Spinal cord (tissue), 9 donors: ENCODE measurements at regions not wholly inside any gene's neighbourhood (a gene's known extent, or its start where the extent isn't known, plus 50 kb on each side); places are given as distances from the start of the nearest gene placed in this dataset.
A peak's percentile ranks its signal among the peaks of the same experiment; 100 is the strongest.
"Not testable (repeated sequence)": the region's sequence is repeated elsewhere in the genome, so short reads cannot be mapped to it uniquely, and the experiment has no call there.

ENCODE experiments used
- DNase-seq, 6 donors: peaks; one replicate each; pipeline versions ENCODE4 v3.0.0 to v3.0.0-alpha.2; 2013 to 2015; ENCODE audit warnings: low spot score in 6 of 6, low read depth in 4 of 6
- H3K27ac ChIP-seq: one replicate; pipeline ENCODE4 v1.5.1; 2013; ENCODE audit warnings: low read depth, low read length, control low read depth
- H3K27me3 ChIP-seq: one replicate; pipeline ENCODE4 v1.6.1; 2013; ENCODE audit warnings: low read length; ENCODE audit not compliant: control insufficient read depth, insufficient read depth
- H3K36me3 ChIP-seq: one replicate; pipeline ENCODE4 v1.6.1; 2013; ENCODE audit warnings: low read length; ENCODE audit not compliant: control insufficient read depth, insufficient read depth
- H3K4me1 ChIP-seq: one replicate; pipeline ENCODE4 v1.6.1; 2013; ENCODE audit warnings: low read length; ENCODE audit not compliant: control insufficient read depth, insufficient read depth
- H3K4me3 ChIP-seq: one replicate; pipeline ENCODE4 v1.5.1; 2013; ENCODE audit warnings: low read depth, low read length, control low read depth
- H3K9me3 ChIP-seq: one replicate; pipeline ENCODE4 v1.6.1; 2013; ENCODE audit warnings: low read length; ENCODE audit not compliant: control insufficient read depth, insufficient read depth
- WGBS: methylation state at CpG from one replicate; pipeline ENCODE4 v1.1.5; 2013; ENCODE audit warnings: missing lambda C conversion rate; ENCODE audit not compliant: insufficient coverage; 5-methylcytosine and 5-hydroxymethylcytosine counted together
- donor health status: healthy.

DNA sequence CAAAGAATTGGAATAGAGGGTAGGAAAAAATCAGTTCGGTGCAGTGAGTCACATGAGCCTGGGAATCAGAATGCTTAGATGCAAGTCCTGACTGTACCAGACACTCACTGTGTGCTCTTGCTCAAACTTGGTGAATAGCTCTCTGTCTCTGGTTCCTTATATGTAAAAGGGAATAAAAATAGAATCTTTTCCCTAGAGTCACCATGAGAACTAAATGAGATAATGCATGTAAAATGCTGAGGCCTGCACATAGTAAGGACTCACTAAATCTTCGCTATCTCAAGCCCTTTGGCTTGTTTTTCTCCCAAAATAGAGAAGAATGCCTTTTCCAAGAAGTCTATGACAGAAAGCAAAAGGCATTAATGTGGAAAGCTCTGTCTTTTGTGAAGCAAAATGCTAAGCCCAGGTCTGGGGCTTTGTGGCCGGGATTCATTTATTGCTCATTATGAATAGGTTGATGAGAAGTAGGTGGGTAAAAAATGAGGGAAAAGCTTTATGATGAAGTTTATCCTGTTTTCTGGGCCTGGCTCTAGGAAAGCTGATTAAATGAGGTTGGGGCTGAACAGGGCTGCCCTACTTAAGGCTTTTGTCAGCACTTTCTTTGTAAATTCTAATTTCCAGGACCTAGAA lies 483.3 kb downstream of the DMAC1 start:
- Histone ChIP-seq H3K36me3 (no peaks in the 10 kb centered on the region), H3K4me3 (no peak overlapping the region), H3K9me3 (peaks cover 9% of the 10 kb centered on the region), H3K4me1 (no peaks in the 10 kb centered on the region), H3K27me3 (no peaks in the 10 kb centered on the region), H3K27ac (no peak overlapping the region)
- 86% methylated on average over 2 of the region's 3 CpGs for WGBS
- no peak for DNase-seq

DNA sequence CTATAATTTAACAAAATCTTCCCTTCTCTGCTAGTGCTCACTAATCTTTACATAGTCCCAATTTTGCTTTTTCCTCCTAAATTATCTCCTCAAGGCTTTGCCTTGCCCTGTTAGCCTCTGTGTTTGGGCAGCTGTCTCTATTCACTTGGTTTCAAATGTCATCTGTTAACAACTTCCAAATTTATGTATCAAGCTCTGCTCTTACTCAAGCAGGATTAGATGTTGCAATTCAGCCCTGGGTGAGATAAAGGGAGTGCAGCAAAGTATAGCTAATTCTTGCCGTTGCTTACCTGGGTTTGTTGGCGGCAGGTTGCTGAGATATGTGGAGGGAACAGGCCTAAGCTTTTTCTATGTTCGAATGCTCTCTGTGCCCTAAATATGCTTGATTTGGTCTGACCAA lies 483.8 kb downstream of the DMAC1 start:
- Histone ChIP-seq H3K27ac (no peak overlapping the region), H3K27me3 (no peaks in the 10 kb centered on the region), H3K9me3 (peaks cover 9% of the 10 kb centered on the region), H3K36me3 (no peaks in the 10 kb centered on the region), H3K4me3 (no peak overlapping the region), H3K4me1 (no peaks in the 10 kb centered on the region)
- no peak for DNase-seq
- 92% methylated on average over 3 of the region's 3 CpGs for WGBS

GRCh38 chr9:7315116-7315515 lies 484.5 kb downstream of the DMAC1 start:
- WGBS: 100% methylated on average over 2 of the region's 3 CpGs
- no peaks in the 10 kb centered on the region for H3K27me3 ChIP-seq
- peaks cover 9% of the 10 kb centered on the region for H3K9me3 ChIP-seq
- H3K4me1 ChIP-seq: no peaks in the 10 kb centered on the region
- no peak for DNase-seq
- H3K4me3 ChIP-seq: no peak overlapping the region
- no peak overlapping the region for H3K27ac ChIP-seq
- no peaks in the 10 kb centered on the region for H3K36me3 ChIP-seq

DNA sequence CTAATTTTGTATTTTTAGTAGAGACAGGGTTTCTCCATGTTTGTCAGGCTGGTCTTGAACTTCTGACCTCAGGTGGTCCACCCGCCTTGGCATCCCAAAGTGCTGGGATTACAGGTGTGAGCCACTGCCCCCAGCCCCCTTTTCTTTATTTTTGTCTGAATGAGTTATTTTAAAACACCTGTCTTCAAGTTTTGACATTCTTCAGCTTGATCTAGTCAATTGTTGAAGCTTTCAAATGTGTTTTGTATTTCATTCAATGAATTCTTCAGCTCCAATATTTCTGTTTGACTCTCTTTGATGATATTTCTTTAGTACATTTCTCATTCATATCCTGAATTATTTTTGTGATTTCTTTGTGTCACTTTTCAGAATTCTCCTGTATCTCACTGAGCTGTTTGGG lies 486.2 kb downstream of the DMAC1 start:
- Histone ChIP-seq H3K27ac (no peak overlapping the region), H3K36me3 (no peaks in the 10 kb centered on the region), H3K4me1 (no peaks in the 10 kb centered on the region), H3K9me3 (peaks cover 13% of the 10 kb centered on the region), H3K27me3 (no peaks in the 10 kb centered on the region), H3K4me3 (no peak overlapping the region)
- WGBS: no CpG with 5 or more reads among the region's 1 CpG
- no peak for DNase-seq

- H3K27ac ChIP-seq, H3K4me3 ChIP-seq, DNase-seq, H3K27me3 ChIP-seq, H3K4me1 ChIP-seq, H3K36me3 ChIP-seq: not testable (repeated sequence)
- 100% methylated on average over 1 of the region's 7 CpGs for WGBS
- peaks cover 13% of the 10 kb centered on the region for H3K9me3 ChIP-seq
These were observed 490.5 kb downstream of the DMAC1 start for GRCh38 chr9:7309051-7309450.

DNA sequence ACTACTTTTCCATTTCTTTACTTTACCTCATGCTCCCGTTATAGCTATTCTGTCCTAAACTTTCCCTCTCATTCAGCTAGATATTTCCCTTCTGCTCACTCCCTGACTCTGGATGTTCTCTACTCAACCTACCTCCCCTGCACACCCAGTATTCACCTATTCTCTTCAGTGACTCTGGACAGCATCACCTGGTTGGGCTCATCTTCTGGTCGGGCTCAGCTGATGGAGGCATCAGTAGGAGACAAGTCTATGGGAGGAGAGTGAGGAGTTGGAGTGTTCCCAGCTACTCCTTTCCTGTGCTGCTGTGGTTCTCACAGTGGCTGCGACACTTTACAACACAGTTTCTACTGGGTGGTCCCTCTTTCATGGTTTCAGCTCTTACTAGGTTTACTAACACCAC lies 493.9 kb downstream of the DMAC1 start:
- Histone ChIP-seq H3K9me3 (peaks cover 4% of the 10 kb centered on the region), H3K36me3 (no peaks in the 10 kb centered on the region), H3K4me1 (no peaks in the 10 kb centered on the region), H3K4me3 (no peak overlapping the region), H3K27ac (no peak overlapping the region), H3K27me3 (no peaks in the 10 kb centered on the region)
- 100% methylated on average over 1 of the region's 3 CpGs for WGBS
- no peak for DNase-seq

- WGBS: no CpG with 5 or more reads among the region's 5 CpGs
- H3K4me3 ChIP-seq: no peak overlapping the region
- H3K27ac ChIP-seq: no peak overlapping the region
These were observed 495.0 kb downstream of the DMAC1 start for GRCh38 chr9:7304627-7304995.

DNA sequence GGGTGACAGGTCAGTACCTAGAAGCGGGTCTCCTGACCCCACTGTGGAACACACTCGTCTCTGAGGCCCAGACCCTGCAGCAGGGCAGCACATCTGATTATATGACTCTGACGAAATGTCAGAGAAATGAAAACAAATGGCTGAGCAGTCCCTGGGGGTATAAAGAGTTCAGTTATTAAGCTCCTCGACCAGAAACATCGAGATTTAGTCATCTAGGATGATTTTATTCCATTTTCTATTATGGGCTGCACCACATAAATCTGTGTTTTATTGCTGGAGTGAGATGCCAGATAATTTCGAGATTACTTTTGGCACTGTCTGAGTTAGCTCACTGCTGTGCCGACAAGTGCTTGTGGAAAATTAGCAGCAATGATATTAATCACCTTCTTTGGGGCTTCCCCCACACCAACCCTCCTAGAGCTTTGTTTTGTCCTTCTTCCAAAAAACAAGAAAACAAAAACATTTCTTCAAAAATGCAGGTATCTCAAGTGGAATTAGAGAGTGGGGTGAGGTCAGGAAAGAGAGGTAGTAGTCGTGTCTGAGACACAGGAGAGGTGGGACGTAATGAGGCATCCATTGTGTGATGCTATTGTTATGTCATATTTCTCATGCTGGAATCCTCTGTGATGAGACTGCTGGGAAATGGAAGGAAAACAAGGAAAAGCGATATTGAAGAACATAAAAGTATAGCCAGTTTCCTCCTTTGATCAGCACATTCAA lies 495.5 kb downstream of the DMAC1 start:
- no peaks in the 10 kb centered on the region for H3K4me1 ChIP-seq
- H3K4me3 ChIP-seq: no peak overlapping the region
- H3K9me3 ChIP-seq: peaks cover 1% of the 10 kb centered on the region
- no peak overlapping the region for H3K27ac ChIP-seq
- WGBS: 75% methylated on average over 7 of the region's 10 CpGs
- H3K36me3 ChIP-seq: no peaks in the 10 kb centered on the region
- DNase-seq: peak in 1 of 6 donors; percentile 81
- H3K27me3 ChIP-seq: no peaks in the 10 kb centered on the region

More at GRCh38 chr9:7304627-7304995, 495.0 kb downstream of the DMAC1 start:
- H3K36me3 ChIP-seq: no peaks in the 10 kb centered on the region
- no peaks in the 10 kb centered on the region for H3K4me1 ChIP-seq
- no peak for DNase-seq
- H3K27me3 ChIP-seq: no peaks in the 10 kb centered on the region
- peaks cover 4% of the 10 kb centered on the region for H3K9me3 ChIP-seq

GRCh38 chr9:7300484-7300883 lies 499.1 kb downstream of the DMAC1 start:
- Histone ChIP-seq H3K27me3 (no peaks in the 10 kb centered on the region), H3K27ac (no peak overlapping the region), H3K9me3 (no peaks in the 10 kb centered on the region), H3K4me3 (no peak overlapping the region), H3K4me1 (no peaks in the 10 kb centered on the region), H3K36me3 (no peaks in the 10 kb centered on the region)
- no peak for DNase-seq
- 79% methylated on average over 2 of the region's 3 CpGs for WGBS

DNA sequence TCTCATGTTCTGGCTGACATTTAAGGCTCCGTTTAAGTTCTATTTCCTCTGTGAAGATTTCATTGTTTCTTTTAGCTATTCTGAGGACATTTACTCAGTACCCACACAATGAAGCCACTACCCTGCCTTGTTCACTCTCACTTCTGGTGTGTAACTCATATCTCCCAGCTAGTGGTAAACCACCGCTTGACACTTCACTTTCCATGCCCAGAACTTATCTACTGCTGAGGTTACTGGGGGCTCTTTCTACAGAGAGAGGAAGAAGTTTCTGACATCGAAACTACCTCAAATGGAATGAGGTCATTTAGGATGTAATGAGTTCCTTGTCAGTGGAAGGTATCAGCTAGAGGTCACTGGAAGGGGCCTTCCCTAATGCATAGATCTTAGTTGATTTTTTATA lies 501.5 kb downstream of the DMAC1 start:
- no peak for DNase-seq
- H3K27ac ChIP-seq: no peak overlapping the region
- no peaks in the 10 kb centered on the region for H3K27me3 ChIP-seq
- H3K9me3 ChIP-seq: no peaks in the 10 kb centered on the region
- H3K36me3 ChIP-seq: no peaks in the 10 kb centered on the region
- no peak overlapping the region for H3K4me3 ChIP-seq
- H3K4me1 ChIP-seq: no peaks in the 10 kb centered on the region
- 86% methylated on average over 1 of the region's 3 CpGs for WGBS
